GM18517 (cell line): ENCODE measurements at regions not wholly inside any gene's neighbourhood (a gene's known extent, or its start where the extent isn't known, plus 50 kb on each side); places are given as distances from the start of the nearest gene placed in this dataset.
"Not testable (repeated sequence)": the region's sequence is repeated elsewhere in the genome, so short reads cannot be mapped to it uniquely, and the experiment has no call there.

ENCODE experiments used
- ATAC-seq: cut with Tn5 transposase; IDR thresholded peaks from one replicate; pipeline ENCODE4 v1.9.1; 2021; ENCODE audit warnings: mild to moderate bottlenecking, moderate library complexity; ENCODE audit not compliant: unreplicated experiment

DNA sequence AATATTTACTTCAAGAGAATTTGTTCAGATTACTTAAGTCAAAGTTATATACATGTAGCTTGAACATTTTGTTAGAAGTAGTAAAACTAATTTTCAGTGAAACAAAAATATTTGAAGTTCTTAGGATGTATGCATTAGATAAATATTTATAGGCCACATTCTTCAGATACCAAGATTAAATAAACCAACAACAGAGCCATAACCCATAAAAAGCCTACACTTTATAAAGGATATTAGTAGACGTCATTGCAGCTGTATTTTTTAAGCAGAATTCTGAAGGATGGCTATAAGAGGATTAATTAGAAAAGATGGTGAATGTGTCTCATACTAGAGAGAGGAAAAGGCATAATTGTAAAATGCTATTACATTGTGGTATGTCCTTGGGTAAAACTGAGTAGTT is 449.7 kb upstream of the ALCAM start:
- ATAC-seq: no peak

DNA sequence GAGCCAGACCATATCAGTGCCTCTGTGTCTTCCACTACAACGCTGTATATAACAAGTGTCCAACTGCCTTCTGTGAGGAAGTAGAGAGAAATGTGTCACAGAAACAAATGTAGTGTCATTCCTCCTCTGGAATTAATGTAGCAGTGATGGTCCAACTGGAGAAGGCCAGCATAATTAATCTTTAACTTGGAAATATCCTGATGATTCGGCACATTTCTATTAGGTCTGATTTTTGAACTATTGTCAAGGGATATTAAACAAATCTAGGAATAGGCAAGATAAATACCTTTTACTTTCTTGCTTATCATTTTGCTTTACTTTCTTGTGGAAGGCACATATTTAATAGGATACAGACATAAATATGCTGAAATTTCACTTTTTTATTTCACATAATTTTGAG is 446.2 kb upstream of the ALCAM start:
- no peak for ATAC-seq

DNA sequence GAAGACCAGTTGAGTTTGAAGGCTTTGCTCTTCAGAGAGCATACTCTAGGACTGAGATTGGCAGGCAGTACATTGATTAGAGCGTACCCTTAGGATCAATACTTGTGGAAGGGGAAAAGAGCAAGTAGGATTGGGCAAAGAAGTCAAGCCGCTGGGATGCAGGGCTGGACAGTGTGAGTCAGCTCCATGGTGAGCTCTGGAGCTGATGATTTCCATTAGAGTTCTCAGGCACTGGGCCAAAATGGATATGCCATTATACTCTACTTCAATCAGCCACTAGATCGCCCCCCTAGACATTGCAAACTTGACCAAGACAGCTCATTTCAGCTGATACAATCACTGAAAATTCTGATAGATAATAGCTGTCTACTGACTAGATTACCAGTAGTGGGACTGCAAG is 432.7 kb upstream of the ALCAM start:
- ATAC-seq: no peak

- ATAC-seq: no peak
Measured at GRCh38 chr3:104935613-104936012, 431.1 kb upstream of the ALCAM start.

DNA sequence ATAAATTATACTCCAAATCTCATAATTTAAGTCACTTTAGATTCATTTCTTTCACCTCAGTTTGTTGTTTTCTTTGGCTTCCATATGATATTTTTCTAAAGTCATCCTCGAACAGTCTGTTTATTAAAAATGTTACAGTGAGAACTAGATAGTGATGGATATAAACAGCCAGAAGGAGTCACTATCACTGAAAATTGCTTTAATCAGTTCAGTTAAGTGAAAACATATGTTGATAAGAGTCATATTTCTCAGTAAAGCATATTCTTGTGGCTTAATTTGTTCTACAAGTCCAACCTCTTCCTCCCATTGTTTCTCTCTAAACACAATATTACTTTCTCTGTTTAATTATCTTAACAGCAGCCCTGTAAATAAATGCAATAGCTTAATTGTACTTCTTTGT is 427.5 kb upstream of the ALCAM start:
- ATAC-seq: no peak

GRCh38 chr3:104941785-104942184 is 424.9 kb upstream of the ALCAM start:
- no peak for ATAC-seq

GRCh38 chr3:104943974-104944373 is 422.7 kb upstream of the ALCAM start:
- ATAC-seq: no peak

- no peak for ATAC-seq
Measured at GRCh38 chr3:104947943-104948342, 418.8 kb upstream of the ALCAM start.

GRCh38 chr3:104949810-104950209 is 416.9 kb upstream of the ALCAM start:
- ATAC-seq: not testable (repeated sequence)

DNA sequence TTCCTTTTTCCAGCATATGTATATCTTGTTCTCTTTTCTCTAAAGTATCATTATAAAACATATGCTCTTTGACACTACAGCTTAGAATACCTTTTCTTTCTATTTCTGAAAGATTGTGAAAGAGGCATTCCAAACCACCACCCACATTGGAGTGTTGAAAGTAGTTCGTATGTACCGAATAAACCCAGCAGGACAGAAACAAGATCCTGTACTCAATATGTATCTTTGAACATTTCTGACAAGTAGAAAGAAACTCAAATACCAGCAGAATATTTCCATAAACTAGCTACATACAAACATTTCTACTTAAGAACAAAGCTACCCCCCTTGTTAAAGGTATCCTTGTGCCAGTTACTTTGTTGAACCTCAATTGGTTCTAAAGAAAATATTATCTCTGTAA is 415.3 kb upstream of the ALCAM start:
- ATAC-seq: no peak

GRCh38 chr3:104952146-104952972 is 414.4 kb upstream of the ALCAM start:
- ATAC-seq: no peak

DNA sequence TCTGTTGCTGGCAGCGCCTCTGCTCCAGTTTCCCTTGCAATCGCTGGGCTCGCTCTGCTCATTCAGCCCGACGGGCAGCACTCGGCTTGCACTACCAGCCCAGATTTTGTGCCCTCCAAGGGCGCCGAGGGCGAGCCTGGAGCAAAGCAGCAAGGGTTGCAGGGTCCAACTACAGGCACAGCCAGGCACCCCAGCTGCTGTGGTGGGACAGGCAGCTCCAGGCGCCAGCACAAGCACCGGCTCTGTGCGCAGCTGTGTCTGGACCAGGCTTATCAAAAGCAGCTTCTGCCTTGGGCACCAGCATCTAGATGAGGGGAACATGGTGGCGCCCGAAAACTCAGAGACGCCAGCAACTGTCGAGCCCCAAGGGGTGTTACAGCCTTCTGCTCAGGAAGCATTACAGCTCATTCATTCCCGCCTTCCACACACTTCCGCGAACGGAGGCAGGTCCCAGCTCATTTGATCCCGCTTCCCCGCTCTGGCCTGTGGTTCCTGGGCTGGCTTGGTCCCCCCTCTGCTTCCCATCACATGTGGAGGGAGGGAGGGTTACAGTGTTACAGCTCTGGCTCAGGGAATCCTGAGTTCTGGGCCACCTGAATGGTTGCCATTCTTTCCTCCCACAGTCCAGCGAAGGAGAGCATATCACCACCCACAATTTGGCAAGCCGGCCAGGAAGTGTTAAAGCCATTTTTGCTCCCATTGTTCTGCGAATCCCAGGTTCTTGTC is 409.9 kb upstream of the ALCAM start:
- no peak for ATAC-seq

DNA sequence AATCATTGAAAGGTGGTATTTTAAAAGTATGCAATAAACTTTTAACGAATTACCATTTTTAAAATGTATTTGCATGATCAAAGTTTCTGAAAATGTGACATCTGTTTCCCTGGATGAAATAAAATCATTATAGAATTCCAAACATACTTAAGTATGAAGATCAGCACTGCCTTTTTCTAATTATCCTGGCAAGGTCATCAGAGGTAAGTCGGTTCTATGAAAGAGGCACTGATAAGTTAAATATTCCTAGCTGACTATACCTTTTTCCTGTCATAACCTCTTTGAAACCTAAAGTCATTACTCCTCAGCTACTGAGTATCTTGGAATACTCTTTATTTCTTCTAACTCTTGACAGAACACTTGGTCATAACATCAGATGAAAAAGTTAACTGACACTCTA is 406.1 kb upstream of the ALCAM start:
- ATAC-seq: no peak

DNA sequence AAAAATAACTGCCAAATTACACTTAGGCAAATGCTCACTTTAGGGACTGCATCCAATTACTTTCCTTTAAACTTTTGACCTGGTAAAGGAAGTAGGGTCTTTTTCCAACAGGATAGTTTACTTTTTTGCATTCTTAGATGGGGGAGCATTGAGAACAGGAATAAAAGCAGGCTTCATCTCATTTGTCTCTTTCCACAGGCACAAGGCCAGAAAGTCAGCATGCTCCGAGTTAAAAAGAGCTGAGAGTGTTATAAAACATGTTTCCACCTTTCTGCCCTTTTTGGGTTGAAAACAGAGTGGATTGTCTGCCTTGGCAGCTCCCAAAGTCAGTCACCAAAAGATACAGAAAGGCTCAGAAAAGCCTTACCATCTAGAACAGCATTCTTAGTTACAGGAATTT is 404.9 kb upstream of the ALCAM start:
- no peak for ATAC-seq

- no peak for ATAC-seq
Measured at GRCh38 chr3:104974316-104974715, 392.4 kb upstream of the ALCAM start.

- no peak for ATAC-seq
Measured at GRCh38 chr3:104977719-104978118, 389.0 kb upstream of the ALCAM start.

GRCh38 chr3:104982130-104982529 is 384.6 kb upstream of the ALCAM start:
- no peak for ATAC-seq

DNA sequence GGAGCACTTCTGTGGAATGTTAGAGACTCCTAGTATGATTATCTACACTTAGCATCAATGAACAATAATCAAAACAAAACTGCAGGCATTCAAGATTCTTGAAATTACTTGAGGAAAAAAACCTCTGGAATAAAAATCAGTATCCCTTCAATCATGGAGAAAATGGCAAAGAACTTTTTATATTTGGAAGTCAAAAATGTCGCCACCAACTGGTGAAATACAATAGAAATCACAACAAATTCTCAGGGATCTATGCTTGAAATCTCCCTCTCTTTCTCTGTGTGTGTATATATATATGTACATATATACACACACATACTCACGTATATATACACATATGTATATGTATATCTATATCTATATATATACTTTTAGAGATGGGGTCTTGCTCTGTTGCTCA is 378.9 kb upstream of the ALCAM start:
- ATAC-seq: no peak

- no peak for ATAC-seq
Measured at GRCh38 chr3:104988496-104988895, 378.2 kb upstream of the ALCAM start.

- no peak for ATAC-seq
Measured at GRCh38 chr3:104989878-104990277, 376.8 kb upstream of the ALCAM start.

GRCh38 chr3:104990758-104991157 is 376.0 kb upstream of the ALCAM start:
- ATAC-seq: no peak

- no peak for ATAC-seq
Measured at GRCh38 chr3:104992676-104993075, 374.0 kb upstream of the ALCAM start.
